ENCODE measurements at regions not wholly inside any gene's neighbourhood (a gene's known extent, or its start where the extent isn't known, plus 50 kb on each side); places are given as distances from the start of the nearest gene placed in this dataset.

GRCh38 chr13:106061781-106062180, 473.7 kb downstream of the EFNB2 start:
- Histone ChIP-seq H3K27ac (ENCODE audit: extremely low read depth, low read depth, low read length) (no peak overlapping the region), H3K36me3 (ENCODE audit: control insufficient read depth in 2 of 2, insufficient read depth in 1 of 2, low read length in 2 of 2) (no peaks in the 10 kb centered on the region), H3K4me3 (ENCODE audit: low read depth, low read length) (no peak overlapping the region), H3K4me1 (ENCODE audit: control insufficient read depth, insufficient read depth, low read length) (no peaks in the 10 kb centered on the region), H3K9me3 (ENCODE audit: control insufficient read depth, insufficient read depth, low read depth, low read length) (no peaks in the 10 kb centered on the region)
- ChIA-PET CTCF (no interaction called here), POLR2A (no interaction called here)
- TF ChIP-seq PRDM4 (tag by site-specific recombination; IDR thresholded peaks at IDR 0.05), result no peak
- TF ChIP-seq RBAK (tag by site-specific recombination; IDR thresholded peaks at IDR 0.05), result no peak
- no peak for TF ChIP-seq ZBTB6 (tag by site-specific recombination; IDR thresholded peaks at IDR 0.05)

GRCh38 chr13:106056851-106057250, 478.6 kb downstream of the EFNB2 start:
- no peaks in the 10 kb centered on the region for H3K4me1 ChIP-seq (ENCODE audit: control insufficient read depth, insufficient read depth, low read length)
- TF ChIP-seq GLI4 (tag by site-specific recombination; IDR thresholded peaks at IDR 0.05), result no peak
- TF ChIP-seq SALL2 (tag by site-specific recombination; IDR thresholded peaks at IDR 0.05; ENCODE audit: borderline replicate concordance), result no peak
- no peak for TF ChIP-seq ZSCAN4 (tag by site-specific recombination; IDR thresholded peaks at IDR 0.05)
- no peak for TF ChIP-seq ZNF157 (tag by site-specific recombination; IDR thresholded peaks at IDR 0.05)
- no peak for TF ChIP-seq SP3 (tag by site-specific recombination; IDR thresholded peaks at IDR 0.05)
- TF ChIP-seq BCL11A (tag by site-specific recombination; IDR thresholded peaks at IDR 0.05; ENCODE audit: low read depth), result no peak
- TF ChIP-seq ZNF654 (tag by site-specific recombination; IDR thresholded peaks at IDR 0.05; ENCODE audit: low read depth), result no peak
- TF ChIP-seq CTCF (tag by site-specific recombination; IDR thresholded peaks at IDR 0.05), result no peak
- TF ChIP-seq ZNF16 (tag by site-specific recombination; IDR thresholded peaks at IDR 0.05; ENCODE audit: low read depth), result no peak
- TF ChIP-seq INSM2 (tag by site-specific recombination; IDR thresholded peaks at IDR 0.05), result no peak
- TF ChIP-seq ZNF449 (tag by site-specific recombination; IDR thresholded peaks at IDR 0.05), result no peak
- no peak for TF ChIP-seq ZNF26 (tag by site-specific recombination; IDR thresholded peaks at IDR 0.05)
- TF ChIP-seq ZNF23 (tag by site-specific recombination; IDR thresholded peaks at IDR 0.05; ENCODE audit: borderline replicate concordance), result no peak
- no peak for TF ChIP-seq ZNF629 (tag by site-specific recombination; IDR thresholded peaks at IDR 0.05)
- TF ChIP-seq BCL6B (tag by site-specific recombination; IDR thresholded peaks at IDR 0.05), result no peak
- no peaks in the 10 kb centered on the region for H3K36me3 ChIP-seq (ENCODE audit: control insufficient read depth in 2 of 2, insufficient read depth in 1 of 2, low read length in 2 of 2)
- no peaks in the 10 kb centered on the region for H3K9me3 ChIP-seq (ENCODE audit: control insufficient read depth, insufficient read depth, low read depth, low read length)
- ChIA-PET POLR2A (no interaction called here), CTCF (no interaction called here)
- no peak overlapping the region for H3K27ac ChIP-seq (ENCODE audit: extremely low read depth, low read depth, low read length)
- H3K4me3 ChIP-seq (ENCODE audit: low read depth, low read length), result no peak overlapping the region
